HepG2 (cell line): ENCODE measurements at regions not wholly inside any gene's neighbourhood (a gene's known extent, or its start where the extent isn't known, plus 50 kb on each side); places are given as distances from the start of the nearest gene placed in this dataset.

ENCODE experiments used
- DPF2 ChIP-seq: sonication (generic); formaldehyde crosslinking; IDR thresholded peaks from 2 replicates; pipeline ENCODE4 v1.4.0; 2020; ENCODE audit warnings: mild to moderate bottlenecking, low read depth, missing genetic modification reagents, borderline replicate concordance
- EZH2 ChIP-seq: conservative IDR thresholded peaks from 2 replicates; pipeline ENCODE4 v1.6.1; 2012; ENCODE audit warnings: mild to moderate bottlenecking, low read depth, low read length, moderate library complexity
- IRF2 ChIP-seq: IDR thresholded peaks from 2 replicates; pipeline ENCODE4 v1.6.1; 2018; ENCODE audit warnings: missing genetic modification reagents, missing compliant biosample characterization
- NR1H2 ChIP-seq: sonication (generic); formaldehyde crosslinking; IDR thresholded peaks from 2 replicates; pipeline ENCODE4 v1.8.1; 2022; ENCODE audit warnings: low read depth, missing genetic modification reagents, borderline replicate concordance
- PHF8 ChIP-seq: sonication (generic); formaldehyde crosslinking; IDR thresholded peaks from 2 replicates; pipeline ENCODE4 v1.5.0; 2020; ENCODE audit warnings: missing genetic modification reagents
- POLR2A ChIP-seq, 2 experiments: IDR thresholded peaks; 2 replicates each; pipeline ENCODE4 v1.6.1; 2011; ENCODE audit warnings: low read depth in 2 of 2, low read length in 2 of 2, mild to moderate bottlenecking in 1 of 2, moderate library complexity in 1 of 2; ENCODE audit not compliant: insufficient read depth in 1 of 2
- SYNCRIP ChIP-seq: fragments of 200-400 bp; formaldehyde crosslinking; IDR thresholded peaks from 2 replicates; pipeline ENCODE4 v1.6.1; 2018; ENCODE audit warnings: mild to moderate bottlenecking, low read depth, low read length; ENCODE audit not compliant: insufficient read depth
- TF ChIP-seq, protein P1 (sequence below): sonication (generic); formaldehyde crosslinking; IDR thresholded peaks from 2 replicates; pipeline ENCODE4 v1.5.0; 2020; ENCODE audit warnings: mild to moderate bottlenecking, missing genetic modification reagents, moderate library complexity
- TF ChIP-seq, protein P2 (sequence below): sonication (generic); formaldehyde crosslinking; IDR thresholded peaks from 2 replicates; pipeline ENCODE4 v1.9.0; 2021; ENCODE audit warnings: missing genetic modification reagents, borderline replicate concordance

DNA sequence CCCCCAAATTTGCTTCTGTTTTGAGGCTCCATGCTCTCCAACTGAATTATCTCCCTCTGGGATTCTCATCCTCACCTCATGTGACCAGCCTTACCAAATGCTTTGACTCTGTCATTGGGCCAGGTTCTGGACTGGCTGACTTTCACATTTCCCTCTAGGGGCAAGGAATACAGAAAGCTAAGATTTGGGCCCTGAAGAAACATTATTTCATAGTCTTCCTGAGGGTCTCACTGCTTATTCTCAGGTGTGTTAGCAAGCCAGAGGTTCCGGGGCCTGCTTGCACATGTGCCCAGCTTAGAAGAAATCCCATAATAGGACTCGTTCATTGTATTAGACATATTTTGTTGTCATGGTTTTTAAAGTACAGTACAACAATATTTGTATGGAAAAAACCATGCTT, 62.6 kb upstream of the TEX13D start:
- TF ChIP-seq DPF2 (CRISPR knock-in tag) (no peak), POLR2A (IDR thresholded peaks at IDR 0.05; ENCODE audit: insufficient read depth in 1 of 2, low read depth in 2 of 2, low read length in 2 of 2) (no peak), IRF2 (CRISPR knock-in tag) (no peak), PHF8 (CRISPR knock-in tag) (no peak), NR1H2 (CRISPR knock-in tag) (no peak), SYNCRIP (no peak), EZH2 (no peak)
- TF ChIP-seq, protein P1, sequence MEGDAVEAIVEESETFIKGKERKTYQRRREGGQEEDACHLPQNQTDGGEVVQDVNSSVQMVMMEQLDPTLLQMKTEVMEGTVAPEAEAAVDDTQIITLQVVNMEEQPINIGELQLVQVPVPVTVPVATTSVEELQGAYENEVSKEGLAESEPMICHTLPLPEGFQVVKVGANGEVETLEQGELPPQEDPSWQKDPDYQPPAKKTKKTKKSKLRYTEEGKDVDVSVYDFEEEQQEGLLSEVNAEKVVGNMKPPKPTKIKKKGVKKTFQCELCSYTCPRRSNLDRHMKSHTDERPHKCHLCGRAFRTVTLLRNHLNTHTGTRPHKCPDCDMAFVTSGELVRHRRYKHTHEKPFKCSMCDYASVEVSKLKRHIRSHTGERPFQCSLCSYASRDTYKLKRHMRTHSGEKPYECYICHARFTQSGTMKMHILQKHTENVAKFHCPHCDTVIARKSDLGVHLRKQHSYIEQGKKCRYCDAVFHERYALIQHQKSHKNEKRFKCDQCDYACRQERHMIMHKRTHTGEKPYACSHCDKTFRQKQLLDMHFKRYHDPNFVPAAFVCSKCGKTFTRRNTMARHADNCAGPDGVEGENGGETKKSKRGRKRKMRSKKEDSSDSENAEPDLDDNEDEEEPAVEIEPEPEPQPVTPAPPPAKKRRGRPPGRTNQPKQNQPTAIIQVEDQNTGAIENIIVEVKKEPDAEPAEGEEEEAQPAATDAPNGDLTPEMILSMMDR (CRISPR knock-in tag): no peak
- TF ChIP-seq, protein P2, sequence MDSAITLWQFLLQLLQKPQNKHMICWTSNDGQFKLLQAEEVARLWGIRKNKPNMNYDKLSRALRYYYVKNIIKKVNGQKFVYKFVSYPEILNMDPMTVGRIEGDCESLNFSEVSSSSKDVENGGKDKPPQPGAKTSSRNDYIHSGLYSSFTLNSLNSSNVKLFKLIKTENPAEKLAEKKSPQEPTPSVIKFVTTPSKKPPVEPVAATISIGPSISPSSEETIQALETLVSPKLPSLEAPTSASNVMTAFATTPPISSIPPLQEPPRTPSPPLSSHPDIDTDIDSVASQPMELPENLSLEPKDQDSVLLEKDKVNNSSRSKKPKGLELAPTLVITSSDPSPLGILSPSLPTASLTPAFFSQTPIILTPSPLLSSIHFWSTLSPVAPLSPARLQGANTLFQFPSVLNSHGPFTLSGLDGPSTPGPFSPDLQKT (CRISPR knock-in tag): no peak
